HG03469 (cell line): ENCODE measurements at regions not wholly inside any gene's neighbourhood (a gene's known extent, or its start where the extent isn't known, plus 50 kb on each side); places are given as distances from the start of the nearest gene placed in this dataset.
A peak's percentile ranks its signal among the peaks of the same experiment; 100 is the strongest.
"Not testable (repeated sequence)": the region's sequence is repeated elsewhere in the genome, so short reads cannot be mapped to it uniquely, and the experiment has no call there.

Source experiments
- ATAC-seq: cut with Tn5 transposase; IDR thresholded peaks from one replicate; pipeline ENCODE4 v1.9.1; 2021; ENCODE audit warnings: mild to moderate bottlenecking, moderate library complexity, moderate number of reproducible peaks; ENCODE audit not compliant: unreplicated experiment

DNA sequence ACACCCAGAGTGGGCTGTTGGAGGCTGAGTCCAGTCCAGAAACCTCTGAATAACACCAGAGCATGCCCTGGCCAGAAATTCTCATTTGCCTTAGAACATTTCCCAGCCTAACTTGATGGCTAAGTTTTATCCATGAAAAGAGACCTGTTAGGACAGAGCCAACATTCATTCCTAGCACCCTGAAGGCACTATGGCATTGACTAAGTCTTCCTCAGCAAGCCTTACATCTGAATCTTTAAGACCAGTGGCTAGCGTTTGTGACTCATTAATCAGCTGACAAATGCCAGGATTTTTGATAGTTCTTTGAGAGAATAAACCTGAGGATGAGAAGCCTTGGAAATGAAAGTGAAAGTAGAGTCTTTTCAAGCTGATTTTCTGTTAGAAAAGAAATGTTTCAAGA lies 1087.1 kb upstream of the ALCAM start:
- ATAC-seq: no peak

DNA sequence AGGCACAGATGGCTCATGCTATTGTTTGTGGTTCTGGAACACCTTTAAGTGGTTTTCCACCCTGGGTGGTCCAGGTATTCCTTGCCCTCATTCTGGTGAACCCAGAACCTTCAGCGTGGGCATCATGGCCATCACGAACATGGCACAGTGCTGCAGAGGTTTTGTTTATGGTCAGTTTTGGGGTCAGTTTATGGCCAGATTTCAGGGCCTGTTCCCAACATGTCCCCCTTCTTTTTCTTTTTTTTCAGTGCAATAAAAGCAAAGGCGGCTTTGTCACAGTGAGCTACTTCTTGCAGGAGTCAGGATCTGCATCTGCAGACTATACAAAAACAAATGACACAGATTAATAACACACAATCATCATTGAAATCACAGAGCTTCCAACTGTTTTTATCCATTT lies 1085.0 kb upstream of the ALCAM start:
- no peak for ATAC-seq

DNA sequence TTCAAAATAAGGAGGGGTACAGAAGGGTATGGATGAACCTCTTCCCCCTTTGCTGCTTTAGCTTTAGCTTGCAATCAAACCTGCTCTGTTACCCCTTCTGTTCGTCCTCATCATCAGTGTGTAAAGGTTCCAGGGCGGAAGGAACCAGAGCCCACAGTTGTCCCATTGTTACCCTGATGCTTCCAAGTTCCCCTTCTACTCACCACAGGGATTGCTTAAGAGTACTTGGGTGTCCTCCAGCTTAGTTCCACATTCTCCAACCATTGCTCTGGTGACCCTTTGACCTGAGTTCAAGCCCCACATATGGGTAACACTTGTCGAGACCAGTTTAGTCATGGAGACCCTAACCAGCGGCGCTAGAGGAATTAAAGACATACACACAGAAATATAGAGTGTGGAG lies 1080.1 kb upstream of the ALCAM start:
- ATAC-seq: no peak

DNA sequence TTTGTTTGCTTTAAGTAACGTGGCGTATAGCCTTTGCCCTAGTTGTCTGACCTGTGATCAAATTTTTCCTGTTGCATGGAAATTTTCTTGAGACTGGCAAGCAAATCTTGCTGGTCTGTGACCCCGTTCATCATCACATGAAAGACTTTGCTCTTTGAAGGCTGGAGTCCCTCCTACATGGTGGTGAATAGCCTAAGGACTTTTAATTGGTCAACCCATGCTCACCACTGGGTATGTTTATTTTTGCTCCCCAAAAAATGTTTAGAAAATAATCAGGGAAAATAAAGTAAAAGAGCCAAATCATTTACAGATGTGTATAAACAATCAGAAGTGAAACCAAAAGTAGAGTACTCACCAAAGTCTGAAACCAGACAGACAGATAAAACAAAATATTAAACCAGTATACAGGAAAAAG lies 1075.3 kb upstream of the ALCAM start:
- ATAC-seq: peak; percentile 70

DNA sequence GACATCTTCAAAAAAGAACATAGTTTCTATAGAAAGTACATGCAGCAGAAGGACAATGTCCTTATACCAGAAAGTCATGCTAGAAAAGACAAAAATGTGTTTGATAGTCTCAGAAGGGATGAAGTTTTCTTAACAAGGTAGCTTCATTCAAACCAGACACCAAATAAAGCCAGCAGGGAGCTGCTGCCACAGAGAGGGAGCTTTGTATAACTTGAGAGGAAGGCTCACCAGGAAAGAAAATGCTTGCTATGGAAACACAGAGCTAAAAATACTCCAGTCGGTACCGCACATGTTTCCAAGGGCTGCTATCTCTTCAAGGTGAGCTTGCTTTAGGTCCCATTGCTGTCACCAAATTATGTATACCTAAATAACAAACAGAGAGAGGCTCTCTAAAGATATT lies 1074.8 kb upstream of the ALCAM start:
- peak; percentile 22 for ATAC-seq

DNA sequence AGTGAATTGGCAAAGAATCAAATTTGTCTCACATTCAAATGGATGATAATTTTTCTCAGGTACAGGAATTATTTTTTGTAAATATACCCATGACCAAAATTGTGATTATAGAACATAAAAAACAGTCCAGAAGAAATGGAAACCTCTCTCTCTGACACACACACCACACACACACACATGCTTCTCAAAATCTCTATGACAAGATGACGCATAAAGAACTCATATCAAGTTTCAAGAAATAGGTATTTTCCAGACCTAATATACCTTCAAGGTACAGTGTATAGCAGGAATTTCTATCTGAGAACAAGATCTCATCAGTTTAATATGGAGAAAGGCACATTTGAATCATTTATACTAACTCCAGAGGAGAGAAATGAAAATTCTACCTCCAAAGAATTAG lies 1069.1 kb upstream of the ALCAM start:
- ATAC-seq: no peak

DNA sequence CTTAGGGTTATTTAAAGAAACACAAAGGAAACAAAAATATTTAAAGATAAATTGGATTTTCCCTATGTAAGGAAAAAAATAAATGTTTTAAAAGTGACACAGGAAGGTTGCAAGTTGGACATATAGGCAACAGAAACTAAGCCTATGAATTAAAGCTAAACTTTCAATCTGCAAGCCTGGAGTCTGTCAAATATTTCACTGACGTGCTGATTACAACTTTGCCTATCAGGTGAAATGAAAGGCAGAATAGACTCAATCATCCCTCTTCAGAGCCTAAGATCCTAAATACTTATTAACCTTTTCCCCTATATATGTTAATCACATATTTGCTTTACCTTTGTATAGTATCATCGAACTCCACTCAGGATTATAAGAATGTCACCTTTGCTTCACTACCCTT lies 1068.0 kb upstream of the ALCAM start:
- ATAC-seq: no peak

DNA sequence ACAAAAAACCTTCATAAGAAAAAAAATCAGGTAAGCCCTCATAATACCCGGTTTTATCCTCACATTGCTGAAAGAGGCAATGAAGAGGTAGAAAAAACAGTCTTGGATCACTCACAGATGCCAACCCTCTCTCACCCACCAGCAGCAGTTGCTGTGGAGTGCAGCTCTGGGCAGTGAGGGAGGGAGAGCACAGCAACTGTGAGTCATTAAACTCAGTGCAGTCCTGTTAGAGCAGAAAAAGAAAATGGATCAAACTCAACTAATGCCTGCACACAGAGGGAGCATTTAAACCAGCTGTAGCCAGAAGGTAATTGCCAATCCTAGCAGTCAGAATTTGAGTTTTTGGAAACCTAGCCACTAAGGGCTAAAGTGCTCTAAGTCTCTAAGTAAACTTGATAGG lies 1050.6 kb upstream of the ALCAM start:
- no peak for ATAC-seq

DNA sequence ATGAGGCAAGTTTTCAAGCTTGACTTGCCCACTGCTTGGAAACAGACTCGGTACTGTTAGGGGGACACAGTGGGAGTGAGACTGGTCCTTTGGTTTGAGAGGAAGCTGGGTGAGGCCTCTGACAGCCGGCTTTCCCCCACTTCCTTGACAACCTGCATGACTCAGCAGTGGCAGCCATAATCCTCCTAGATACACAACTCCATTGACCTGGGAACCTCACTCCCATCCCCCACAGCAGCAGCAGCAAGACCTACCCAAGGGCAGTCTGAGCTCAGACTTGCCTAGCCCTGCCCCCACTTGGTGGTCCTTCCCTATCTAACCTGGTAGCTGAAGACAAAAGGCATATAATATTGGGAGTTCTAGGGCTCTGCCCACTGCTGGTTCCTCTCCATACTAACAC lies 1043.5 kb upstream of the ALCAM start:
- ATAC-seq: no peak

DNA sequence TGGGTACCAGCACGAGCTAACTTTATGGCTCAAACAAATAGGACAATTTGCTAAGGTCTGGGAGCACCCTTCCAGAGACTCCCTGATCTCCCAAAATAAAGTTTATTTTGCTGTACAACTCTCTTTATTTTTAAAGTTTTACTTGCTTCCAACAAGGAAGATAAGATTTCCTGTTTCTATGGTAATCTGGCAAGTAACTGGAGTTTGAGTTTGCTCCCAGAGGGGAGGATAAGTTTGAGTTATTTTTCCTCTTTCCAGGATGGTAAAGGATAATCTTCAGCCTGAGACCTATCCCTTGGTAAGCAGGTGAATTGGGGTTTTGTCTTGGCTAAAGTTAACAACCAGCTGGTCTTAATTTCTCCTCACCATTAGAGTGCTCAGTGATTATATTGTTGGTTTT lies 1019.4 kb upstream of the ALCAM start:
- ATAC-seq: no peak

DNA sequence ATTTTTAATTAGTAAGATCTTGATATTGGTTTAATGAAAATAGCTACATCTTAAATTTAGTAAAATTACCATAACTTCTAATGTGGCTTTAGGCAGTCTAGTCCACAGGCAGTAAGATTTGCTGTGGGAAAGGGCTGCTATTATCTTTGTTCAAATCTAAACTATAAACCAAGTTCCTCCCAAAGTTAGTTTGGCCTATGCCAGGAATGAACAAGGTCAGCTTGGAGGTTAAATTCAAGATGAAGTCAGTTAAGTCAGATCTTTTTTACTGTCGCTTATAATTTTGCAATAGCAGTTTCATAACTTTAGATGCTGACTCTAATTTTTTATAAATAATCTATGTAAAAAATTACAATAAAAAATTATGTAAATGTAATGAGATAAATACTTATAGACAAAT lies 1016.9 kb upstream of the ALCAM start:
- ATAC-seq: no peak

DNA sequence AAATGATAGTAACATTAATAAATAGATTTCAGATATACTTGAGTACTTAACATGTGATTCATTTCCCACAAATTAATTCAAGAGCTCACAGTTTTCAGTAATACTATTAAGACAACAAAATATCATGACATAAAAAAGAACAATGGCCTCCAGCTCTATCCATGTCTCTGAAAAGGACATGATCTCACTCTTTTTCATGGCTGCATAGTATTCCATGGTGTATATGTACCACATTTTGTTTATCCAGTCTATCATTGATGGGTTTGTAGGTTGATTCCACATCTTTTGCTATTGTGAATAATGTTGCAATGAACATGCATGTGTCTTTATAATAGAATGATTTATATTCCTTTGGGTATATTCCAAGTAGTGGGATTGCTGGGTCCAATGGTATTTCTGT lies 1012.8 kb upstream of the ALCAM start:
- no peak for ATAC-seq

DNA sequence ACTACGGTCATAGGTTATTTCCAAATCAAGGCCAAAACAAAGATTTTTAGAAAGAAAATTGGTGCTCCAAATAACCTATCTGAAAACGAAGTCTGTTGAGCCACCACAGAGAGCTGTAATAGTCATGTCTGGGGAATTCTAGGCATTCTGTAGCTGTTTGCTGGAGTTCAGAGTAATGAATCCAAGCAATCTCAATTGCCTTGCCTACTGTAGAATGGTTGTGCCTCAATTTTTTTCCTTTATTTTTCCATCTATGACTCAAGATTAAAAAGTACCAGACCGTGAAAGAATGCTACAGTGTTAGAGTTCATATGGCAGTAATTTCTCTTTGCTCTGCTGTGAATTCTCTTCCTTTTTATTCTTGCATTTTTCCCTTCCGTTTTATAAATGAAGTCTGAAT lies 1007.2 kb upstream of the ALCAM start:
- ATAC-seq: no peak

DNA sequence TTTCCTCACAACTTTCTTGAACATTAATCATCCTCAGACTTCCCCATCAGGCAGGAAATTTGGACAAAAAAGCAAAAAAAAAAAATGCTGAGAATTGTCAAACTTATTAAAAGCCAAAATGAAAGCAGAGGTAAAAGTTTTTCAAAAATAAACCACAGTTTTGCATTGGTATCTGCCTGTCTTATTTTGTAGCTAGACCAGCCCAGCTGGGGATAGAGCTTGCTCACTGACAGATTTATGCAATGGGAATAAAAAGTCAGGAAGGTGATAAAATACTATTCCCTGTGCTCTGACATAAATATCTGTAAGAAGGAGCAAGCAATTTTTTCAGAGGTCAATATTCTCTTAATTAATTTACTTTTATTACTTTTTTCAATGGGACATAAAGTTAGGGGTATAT lies 1006.7 kb upstream of the ALCAM start:
- no peak for ATAC-seq

DNA sequence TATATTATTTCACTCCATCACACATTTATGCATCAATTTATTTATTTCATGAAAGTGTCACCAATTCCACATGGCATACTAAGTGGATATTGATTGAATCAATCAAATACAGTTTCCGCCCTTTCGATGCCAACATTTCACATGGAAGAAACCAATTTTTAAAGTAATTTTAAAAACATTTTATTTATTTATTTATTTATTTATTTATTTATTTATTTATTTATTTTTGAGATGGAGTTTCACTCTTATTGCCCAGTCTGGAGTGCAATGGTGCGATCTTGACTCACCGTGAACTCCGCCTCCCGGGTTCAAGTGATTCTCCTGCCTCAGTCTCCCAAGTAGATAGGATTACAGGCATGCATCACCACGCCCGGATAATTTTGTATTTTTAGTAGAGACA lies 1005.0 kb upstream of the ALCAM start:
- ATAC-seq: not testable (repeated sequence)

DNA sequence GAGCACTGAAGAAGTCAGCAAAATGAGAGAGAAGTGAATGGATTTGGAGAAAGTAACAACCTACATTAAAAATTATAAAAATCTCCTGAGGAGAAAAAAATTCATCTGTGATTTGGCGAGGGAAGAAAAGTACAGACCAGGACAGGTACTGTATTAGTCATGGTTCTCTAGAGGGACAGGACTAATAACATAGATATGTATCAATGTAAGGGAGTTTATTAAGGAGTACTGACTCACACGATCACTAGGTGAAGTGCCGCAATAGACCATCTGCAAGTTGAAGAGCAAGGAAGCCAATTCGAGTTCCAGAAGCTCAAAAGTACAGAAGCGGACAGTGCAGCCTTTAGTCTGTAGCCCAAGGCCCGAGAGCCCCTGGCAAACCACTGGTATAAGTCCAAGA lies 1004.4 kb upstream of the ALCAM start:
- no peak for ATAC-seq

DNA sequence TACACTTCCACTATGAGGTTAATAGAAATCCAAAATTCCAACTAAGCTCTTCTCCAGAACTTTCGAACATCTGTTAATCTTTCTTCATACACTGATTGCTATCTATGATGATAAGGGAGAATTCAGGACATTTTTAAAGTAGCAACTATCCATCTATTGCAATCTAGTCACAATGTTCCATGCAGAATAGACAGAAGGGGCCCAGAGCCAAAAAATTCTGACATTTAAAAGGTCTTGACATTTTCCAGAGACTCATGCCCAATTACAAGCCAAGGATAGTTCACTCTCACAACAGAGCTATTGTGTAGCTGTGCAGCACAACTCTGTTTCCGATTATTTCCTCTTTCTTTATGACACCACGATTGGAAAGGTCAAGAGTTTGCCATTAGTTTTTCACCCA lies 999.7 kb upstream of the ALCAM start:
- ATAC-seq: no peak

DNA sequence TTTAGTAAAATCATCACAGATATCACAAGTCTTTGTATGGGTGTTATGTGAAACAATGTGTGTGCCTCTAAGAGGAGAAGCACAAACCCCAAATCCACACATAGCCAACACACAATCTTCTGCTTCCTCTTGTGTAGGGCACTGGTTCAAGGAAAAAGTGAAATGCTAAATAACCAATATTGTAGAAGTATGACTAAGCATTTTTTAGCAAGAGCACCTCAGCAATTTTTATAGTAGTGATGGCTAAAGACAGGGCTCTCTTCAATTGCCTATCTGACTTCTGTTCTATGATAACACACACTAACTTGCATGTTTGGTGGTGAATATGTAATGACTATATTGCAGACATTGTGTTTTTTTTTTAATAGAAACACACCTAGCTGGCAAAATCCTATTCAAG lies 997.9 kb upstream of the ALCAM start:
- ATAC-seq: no peak

DNA sequence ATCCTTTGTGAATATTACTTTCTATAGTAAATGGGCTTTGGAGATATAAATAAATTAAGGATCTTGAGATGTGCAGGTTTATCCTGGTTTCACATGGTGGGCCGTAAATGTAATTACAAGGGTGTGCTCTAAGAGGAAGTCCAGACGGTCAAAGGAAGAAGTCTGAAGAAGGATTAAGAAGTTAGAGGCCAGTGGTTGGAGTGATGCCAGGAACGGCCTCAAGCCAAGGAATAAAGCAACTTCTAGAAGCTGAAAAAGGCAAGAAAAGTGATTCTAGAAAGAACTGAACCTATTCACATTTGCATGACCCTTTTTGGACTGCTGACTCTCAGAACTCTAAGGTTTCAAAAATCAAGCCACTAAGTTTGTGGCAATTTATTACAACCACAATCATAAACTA lies 981.3 kb upstream of the ALCAM start:
- no peak for ATAC-seq

DNA sequence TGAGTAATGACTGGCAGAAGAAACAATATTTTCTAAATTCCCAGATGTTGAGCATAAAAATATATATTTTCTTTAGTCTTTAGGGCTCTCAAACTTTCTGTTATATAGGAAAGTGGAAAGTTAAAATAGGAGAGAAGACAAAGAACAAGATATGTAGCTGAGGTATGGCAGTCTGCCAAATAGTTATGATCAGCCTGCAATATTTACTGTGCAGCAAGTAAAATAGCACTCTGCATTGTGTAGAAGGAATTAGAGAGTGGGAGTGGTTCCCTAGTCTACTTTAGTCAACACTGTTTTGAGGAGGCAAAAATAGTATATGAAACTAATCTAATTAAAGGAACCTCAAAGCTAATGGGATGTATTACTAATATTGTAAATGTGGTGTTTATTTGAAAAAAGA lies 978.1 kb upstream of the ALCAM start:
- no peak for ATAC-seq

DNA sequence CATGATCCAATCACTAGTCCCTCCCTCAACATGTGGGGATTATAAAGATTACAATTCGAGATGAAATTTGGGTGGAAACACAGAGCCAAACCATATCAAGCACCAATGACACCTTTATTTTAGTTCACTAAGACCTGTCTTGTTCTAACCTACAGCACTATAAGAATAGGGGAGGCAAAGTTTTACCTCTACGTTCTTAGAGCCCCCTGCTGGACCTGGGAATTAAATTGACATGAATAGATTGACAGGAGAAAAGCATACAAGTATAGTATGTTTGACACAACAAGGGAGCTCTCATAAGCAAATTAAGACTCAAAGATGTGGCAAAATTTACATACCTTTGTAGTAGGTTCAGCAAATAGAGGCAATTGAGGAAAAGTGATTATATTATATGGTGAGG lies 974.4 kb upstream of the ALCAM start:
- no peak for ATAC-seq

DNA sequence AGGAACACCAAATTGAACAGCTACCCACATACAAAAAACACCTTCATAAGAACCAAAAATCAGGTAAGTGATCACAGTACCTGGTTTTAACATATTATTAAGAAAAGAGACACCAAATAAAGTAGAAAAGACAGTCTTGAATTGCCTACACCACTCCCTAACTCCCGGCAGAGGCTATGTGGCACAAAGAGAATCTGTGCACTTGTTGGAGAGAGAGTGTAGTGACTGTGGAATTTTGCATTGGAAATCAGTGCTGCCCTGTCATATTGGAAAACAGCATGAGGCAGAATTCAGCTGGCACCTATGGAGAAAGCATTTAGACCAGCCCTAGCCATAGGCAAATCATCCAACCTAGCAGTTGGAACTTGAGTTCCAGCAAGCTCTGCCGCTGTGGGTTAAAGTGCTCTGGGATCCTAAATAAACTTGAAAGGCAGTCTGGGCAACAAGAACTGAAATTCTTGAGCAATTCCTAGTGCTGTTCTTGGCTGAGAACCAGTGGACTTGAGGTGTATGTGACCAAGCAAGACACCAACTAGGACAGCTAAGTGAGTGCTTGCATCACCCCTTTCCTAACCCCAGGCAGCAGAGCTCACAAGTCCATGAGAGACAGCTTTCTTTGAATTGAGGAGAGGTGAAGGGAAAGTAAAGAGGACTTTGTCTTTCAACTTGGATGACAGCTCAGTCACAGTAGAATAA lies 969.6 kb upstream of the ALCAM start:
- ATAC-seq: no peak

DNA sequence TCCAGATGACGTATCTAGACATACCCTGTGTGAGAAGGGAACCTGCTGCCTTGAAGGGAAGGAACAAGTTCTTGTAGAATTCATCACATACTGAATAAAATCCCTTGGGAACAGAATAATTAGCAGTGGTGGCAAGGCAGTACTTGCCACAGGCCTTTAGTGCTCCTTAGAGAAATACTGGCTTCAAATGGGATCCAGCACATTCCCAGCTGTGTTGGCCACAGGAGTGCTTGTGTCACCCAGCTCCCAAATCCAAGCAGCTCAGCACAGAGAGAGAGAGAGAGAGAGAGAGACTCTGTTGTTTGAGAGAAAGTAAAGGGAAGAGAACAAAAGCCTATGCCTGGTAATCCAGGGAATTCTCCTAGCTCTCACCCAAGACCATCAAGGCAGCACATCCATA lies 969.0 kb upstream of the ALCAM start:
- ATAC-seq: no peak

DNA sequence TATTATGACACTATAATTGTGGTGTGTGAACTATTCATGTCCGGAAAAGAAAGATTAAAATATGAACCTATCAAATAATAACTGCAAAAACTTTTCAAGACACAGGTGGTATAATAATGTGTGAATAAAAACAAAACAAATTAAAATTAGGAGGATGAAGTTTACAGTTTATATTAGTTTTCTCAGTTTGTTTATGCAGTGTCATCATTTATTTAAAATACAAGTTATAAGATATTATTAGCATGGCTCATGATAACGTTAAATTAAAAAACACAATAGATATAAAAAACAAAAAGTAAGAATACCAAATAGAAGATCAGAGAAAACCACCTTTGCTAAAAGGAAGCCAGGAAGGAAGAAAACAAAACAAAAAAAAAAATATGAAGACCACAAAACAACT lies 963.8 kb upstream of the ALCAM start:
- no peak for ATAC-seq
